Body of pancreas (tissue), 4 donors: ENCODE measurements at regions not wholly inside any gene's neighbourhood (a gene's known extent, or its start where the extent isn't known, plus 50 kb on each side); places are given as distances from the start of the nearest gene placed in this dataset.

Experiments
- ATAC-seq: fragments of 150-250 bp; one replicate; pipeline ENCODE4 v1.9.1; 2016
- DNase-seq, 4 donors: peaks; one replicate each; pipeline ENCODE4 v3.0.0-alpha.2; 2019
- H3K27ac ChIP-seq, 4 donors: fragments of 200-600 bp; sonication (generic); 1 replicate in 3 of 4; 2 replicates in 1 of 4; pipeline versions ENCODE4 v1.5.1 to v1.6.1; 2016 to 2019; ENCODE audit warnings: mild to moderate bottlenecking in 1 of 4, mixed read lengths in 1 of 4, moderate library complexity in 1 of 4
- H3K27me3 ChIP-seq, 2 donors: fragments of 200-600 bp; sonication (generic); one replicate each; pipeline ENCODE4 v1.6.0; 2016; ENCODE audit warnings: mild to moderate bottlenecking in 1 of 2
- H3K36me3 ChIP-seq, 2 donors: fragments of 200-600 bp; sonication (generic); replicated peaks in 1 of 2; 2 replicates each; pipeline ENCODE4 v1.5.1; 2016; ENCODE audit warnings: low read depth in 2 of 2; ENCODE audit not compliant: insufficient read depth in 1 of 2
- H3K4me1 ChIP-seq: fragments of 200-600 bp; sonication (generic); one replicate; pipeline ENCODE4 v1.6.0; 2016
- H3K4me3 ChIP-seq, 2 donors: fragments of 200-600 bp; sonication (generic); 1 replicate in 1 of 2; 2 replicates in 1 of 2; pipeline ENCODE4 v1.5.1; 2016 to 2019
- H3K9me3 ChIP-seq, 3 donors: fragments of 200-600 bp; sonication (generic); 1 replicate in 2 of 3; 2 replicates in 1 of 3; pipeline ENCODE4 v1.5.1; 2016
- POLR2A ChIP-seq, 3 donors: fragments of 450-650 bp; IDR thresholded peaks; one replicate each; pipeline ENCODE4 v1.6.1; 2016; ENCODE audit warnings: antibody characterized with exemption in 3 of 3, mild to moderate bottlenecking in 2 of 3
- WGBS, 2 donors: methylation state at CpG; one replicate each; pipeline ENCODE4 v1.1.5; 2017; 5-methylcytosine and 5-hydroxymethylcytosine counted together
- intact Hi-C: fragments of 100-400 bp; cut with DNase I; formaldehyde crosslinking; loops from one replicate; pipeline ENCODE4 v1.15.1; 2023
- TF ChIP-seq, protein P1 (sequence below), 7 experiments: fragments of 450-650 bp in 4 of 7; fragments of 200-600 bp in 3 of 7; sonication (generic) in 3 of 7; IDR thresholded peaks; one replicate each; pipeline ENCODE4 v1.5.1; 2016 to 2019; ENCODE audit warnings: antibody characterized with exemption in 7 of 7

DNA sequence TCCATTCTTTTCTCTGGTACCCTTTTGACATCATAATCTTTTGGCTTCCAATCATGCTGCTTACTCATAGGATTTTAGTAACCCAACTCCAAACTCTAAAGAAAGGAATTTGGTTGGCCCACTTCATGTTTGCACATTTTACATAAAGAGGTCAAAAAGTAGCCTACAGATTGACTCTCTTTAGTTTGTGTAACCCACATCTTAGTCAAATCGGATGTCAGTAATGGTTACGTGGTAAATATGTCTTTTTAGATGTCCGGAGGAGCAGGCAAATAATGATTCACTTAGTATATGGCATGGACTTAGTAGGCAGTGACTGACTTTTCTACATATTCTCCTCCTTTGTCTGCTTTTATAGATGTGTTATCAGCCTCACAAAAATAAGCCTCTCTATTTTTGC is 711.6 kb upstream of the FOXG1 start:
- intact Hi-C loops, result no loop called here
- DNase-seq (no peak), ATAC-seq (no peak)
- H3K4me3 ChIP-seq, result no peak overlapping the region
- no peaks in the 10 kb centered on the region for H3K36me3 ChIP-seq
- no peaks in the 10 kb centered on the region for H3K9me3 ChIP-seq
- WGBS, 2 donors, result 79 to 80% methylated on average over 3 of the region's 3 CpGs
- H3K27ac ChIP-seq, result no peak overlapping the region
- no peak for TF ChIP-seq POLR2A (IDR thresholded peaks at IDR 0.05)
- TF ChIP-seq, protein P1, sequence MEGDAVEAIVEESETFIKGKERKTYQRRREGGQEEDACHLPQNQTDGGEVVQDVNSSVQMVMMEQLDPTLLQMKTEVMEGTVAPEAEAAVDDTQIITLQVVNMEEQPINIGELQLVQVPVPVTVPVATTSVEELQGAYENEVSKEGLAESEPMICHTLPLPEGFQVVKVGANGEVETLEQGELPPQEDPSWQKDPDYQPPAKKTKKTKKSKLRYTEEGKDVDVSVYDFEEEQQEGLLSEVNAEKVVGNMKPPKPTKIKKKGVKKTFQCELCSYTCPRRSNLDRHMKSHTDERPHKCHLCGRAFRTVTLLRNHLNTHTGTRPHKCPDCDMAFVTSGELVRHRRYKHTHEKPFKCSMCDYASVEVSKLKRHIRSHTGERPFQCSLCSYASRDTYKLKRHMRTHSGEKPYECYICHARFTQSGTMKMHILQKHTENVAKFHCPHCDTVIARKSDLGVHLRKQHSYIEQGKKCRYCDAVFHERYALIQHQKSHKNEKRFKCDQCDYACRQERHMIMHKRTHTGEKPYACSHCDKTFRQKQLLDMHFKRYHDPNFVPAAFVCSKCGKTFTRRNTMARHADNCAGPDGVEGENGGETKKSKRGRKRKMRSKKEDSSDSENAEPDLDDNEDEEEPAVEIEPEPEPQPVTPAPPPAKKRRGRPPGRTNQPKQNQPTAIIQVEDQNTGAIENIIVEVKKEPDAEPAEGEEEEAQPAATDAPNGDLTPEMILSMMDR (IDR thresholded peaks at IDR 0.05), result no peak
- H3K4me1 ChIP-seq, result no peaks in the 10 kb centered on the region
- H3K27me3 ChIP-seq, result no peaks in the 10 kb centered on the region

DNA sequence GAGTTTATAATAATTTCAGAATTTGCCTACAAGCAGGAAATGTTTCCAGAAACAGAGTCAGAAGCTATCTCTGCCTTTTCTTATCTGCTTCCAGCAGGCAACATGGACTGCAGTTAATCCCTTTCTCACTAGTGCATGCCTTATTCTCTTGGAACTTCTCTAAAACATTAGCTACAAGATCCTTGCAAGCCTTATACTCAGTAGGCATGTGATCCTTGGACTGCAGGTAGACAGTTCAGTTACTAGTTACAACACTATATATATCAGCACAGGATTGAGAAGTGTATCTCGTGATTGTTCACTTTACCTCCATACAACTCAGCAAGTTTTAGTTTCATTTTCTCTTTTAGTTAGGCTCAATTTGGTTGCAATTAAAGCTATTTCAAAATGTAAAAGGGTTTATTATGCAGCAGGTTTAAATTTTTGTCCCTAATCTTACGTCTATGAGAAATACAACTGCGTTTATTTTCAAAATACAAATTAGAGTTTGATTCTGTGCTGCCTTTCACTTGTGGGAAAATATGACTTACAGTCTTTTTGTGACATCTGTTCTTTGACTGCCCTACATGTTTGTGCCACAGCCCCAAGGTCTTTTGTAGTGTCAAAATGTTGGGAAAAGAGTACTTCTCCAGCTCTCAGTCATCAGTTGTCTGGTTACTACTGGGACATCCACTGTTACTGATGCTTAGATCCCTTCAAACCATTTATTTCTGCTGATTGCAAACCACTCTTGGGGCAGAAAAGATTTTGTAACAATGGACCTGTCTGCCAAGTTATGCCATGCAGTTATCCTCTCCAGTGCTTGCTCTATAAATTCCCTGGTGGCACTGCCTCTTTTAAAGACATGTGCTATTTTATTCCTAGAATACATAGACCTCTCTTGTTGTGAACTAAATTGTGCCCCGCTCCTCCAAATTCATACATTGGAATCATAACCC is 709.0 kb upstream of the FOXG1 start:
- DNase-seq (no peak), ATAC-seq (peak; percentile 59)
- intact Hi-C loops, result no loop called here
- H3K27ac ChIP-seq, result no peak overlapping the region
- H3K4me1 ChIP-seq, result no peaks in the 10 kb centered on the region
- 32 to 38% methylated on average over 4 of the region's 4 CpGs for WGBS, 2 donors
- TF ChIP-seq, protein P1 (IDR thresholded peaks at IDR 0.05), result no peak
- TF ChIP-seq POLR2A (IDR thresholded peaks at IDR 0.05), result no peak
- peak overlapping the region in 1 of 2 donors; percentile 2 for H3K4me3 ChIP-seq
- H3K27me3 ChIP-seq, result no peaks in the 10 kb centered on the region
- H3K9me3 ChIP-seq, result no peaks in the 10 kb centered on the region
- no peaks in the 10 kb centered on the region for H3K36me3 ChIP-seq

DNA sequence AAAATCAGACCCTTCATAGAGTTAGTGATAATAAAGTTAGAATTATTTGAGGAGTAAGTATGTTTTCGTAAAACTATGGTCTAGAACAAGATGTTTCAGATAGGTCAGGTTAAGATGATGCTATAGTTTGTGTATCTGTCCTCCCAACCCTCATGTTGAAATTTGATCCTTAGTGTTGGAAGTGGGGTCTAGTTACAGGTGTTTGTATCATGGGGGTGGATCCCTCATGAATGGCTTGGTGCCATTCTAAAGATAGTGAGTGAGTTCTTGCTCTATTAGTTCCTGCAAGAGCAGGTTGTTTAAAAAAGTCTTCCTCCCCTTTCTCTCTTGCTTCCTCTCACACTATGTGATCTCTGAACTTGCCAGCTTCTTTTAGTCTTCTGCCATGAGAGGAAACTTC is 707.3 kb upstream of the FOXG1 start:
- no peaks in the 10 kb centered on the region for H3K4me1 ChIP-seq
- intact Hi-C loops, result no loop called here
- no peaks in the 10 kb centered on the region for H3K27me3 ChIP-seq
- no peak overlapping the region for H3K27ac ChIP-seq
- TF ChIP-seq, protein P1 (IDR thresholded peaks at IDR 0.05), result no peak
- no peak for TF ChIP-seq POLR2A (IDR thresholded peaks at IDR 0.05)
- no peaks in the 10 kb centered on the region for H3K9me3 ChIP-seq
- H3K36me3 ChIP-seq, result no peaks in the 10 kb centered on the region
- H3K4me3 ChIP-seq, result no peak overlapping the region
- 94 to 97% methylated on average over 1 of the region's 1 CpG for WGBS, 2 donors
- no peak for DNase-seq
- no peak for ATAC-seq

DNA sequence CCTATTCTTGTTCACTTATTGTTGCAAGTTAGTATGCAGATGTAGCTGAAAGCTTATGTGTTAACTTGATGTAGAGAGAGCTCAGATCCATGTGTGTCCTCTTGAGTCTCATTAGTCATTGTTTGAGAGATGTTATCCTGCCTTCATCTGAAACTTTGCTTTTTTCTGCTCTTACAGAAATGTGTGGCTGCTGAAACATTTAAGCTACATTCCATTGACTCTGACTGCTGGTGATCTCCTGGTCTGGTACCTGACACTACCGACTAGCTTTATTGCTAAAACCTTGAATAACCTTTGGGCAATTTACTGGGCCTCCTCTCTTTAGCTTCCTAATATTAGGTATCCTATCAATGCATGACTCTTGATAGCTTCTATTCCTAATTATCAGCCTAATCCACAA is 705.6 kb upstream of the FOXG1 start:
- Histone ChIP-seq H3K36me3 (no peaks in the 10 kb centered on the region), H3K4me3 (no peak overlapping the region), H3K27me3 (no peaks in the 10 kb centered on the region), H3K9me3 (no peaks in the 10 kb centered on the region), H3K4me1 (no peaks in the 10 kb centered on the region), H3K27ac (no peak overlapping the region)
- 54 to 70% methylated on average over 1 of the region's 1 CpG for WGBS, 2 donors
- ATAC-seq, result no peak
- intact Hi-C loops, result no loop called here
- DNase-seq, result no peak
- TF ChIP-seq, protein P1 (IDR thresholded peaks at IDR 0.05), result no peak
- no peak for TF ChIP-seq POLR2A (IDR thresholded peaks at IDR 0.05)

DNA sequence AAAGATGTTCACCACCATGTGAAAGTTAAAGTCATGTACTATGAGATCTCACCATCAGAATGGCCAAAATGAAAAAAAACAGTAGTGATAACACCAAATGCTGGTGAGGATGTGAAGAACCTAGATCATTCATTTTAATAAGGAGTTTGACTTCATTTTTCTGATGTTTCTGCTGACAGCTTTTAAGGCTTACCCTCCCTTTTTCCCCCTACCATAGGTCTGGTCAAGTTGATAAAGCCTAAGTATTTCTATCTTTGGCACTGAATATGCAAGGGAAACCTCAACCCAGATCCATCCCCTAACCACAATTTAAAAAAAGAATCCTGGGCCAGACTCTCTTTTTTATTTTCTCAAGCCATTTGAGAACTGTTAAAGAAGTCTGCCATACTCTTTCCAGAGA is 689.6 kb upstream of the FOXG1 start:
- no peak for ATAC-seq
- intact Hi-C loops, result no loop called here
- DNase-seq, result no peak
- no peaks in the 10 kb centered on the region for H3K4me1 ChIP-seq
- no peak overlapping the region for H3K4me3 ChIP-seq
- H3K27me3 ChIP-seq, result no peaks in the 10 kb centered on the region
- no peaks in the 10 kb centered on the region for H3K9me3 ChIP-seq
- TF ChIP-seq POLR2A (IDR thresholded peaks at IDR 0.05), result no peak
- TF ChIP-seq, protein P1 (IDR thresholded peaks at IDR 0.05), result no peak
- no peak overlapping the region for H3K27ac ChIP-seq
- H3K36me3 ChIP-seq, result no peaks in the 10 kb centered on the region
